ENCODE measurements at regions not wholly inside any gene's neighbourhood (a gene's known extent, or its start where the extent isn't known, plus 50 kb on each side); places are given as distances from the start of the nearest gene placed in this dataset.

- H3K9me3 Mint-ChIP-seq = peaks cover 11% of the 10 kb centered on the region
- no peaks in the 10 kb centered on the region for H3K27me3 Mint-ChIP-seq (ENCODE audit: low read depth, poor library complexity)
- DNase-seq = no peak
- peaks cover 5% of the 10 kb centered on the region for H3K36me3 Mint-ChIP-seq (ENCODE audit: low read depth)
- peak overlapping the region; percentile 2 for H3K27ac Mint-ChIP-seq
- H3K4me3 Mint-ChIP-seq = no peak overlapping the region
- H3K4me1 Mint-ChIP-seq = peaks cover 17% of the 10 kb centered on the region
- TF ChIP-seq CTCF (IDR thresholded peaks at IDR 0.05) = no peak
Observed at GRCh38 chr9:16221822-16222547, 648.5 kb downstream of the BNC2 start.

- peaks cover 11% of the 10 kb centered on the region for H3K9me3 Mint-ChIP-seq
- H3K27me3 Mint-ChIP-seq (ENCODE audit: low read depth, poor library complexity) = no peaks in the 10 kb centered on the region
- no peak overlapping the region for H3K27ac Mint-ChIP-seq
- H3K36me3 Mint-ChIP-seq (ENCODE audit: low read depth) = peaks cover 5% of the 10 kb centered on the region
- no peak for DNase-seq
- no peak overlapping the region for H3K4me3 Mint-ChIP-seq
- peaks cover 17% of the 10 kb centered on the region for H3K4me1 Mint-ChIP-seq
- TF ChIP-seq CTCF (IDR thresholded peaks at IDR 0.05) = no peak
Observed at GRCh38 chr9:16223074-16223871, 647.2 kb downstream of the BNC2 start.

GRCh38 chr9:16230731-16231130 is 639.7 kb downstream of the BNC2 start:
- TF ChIP-seq CTCF (IDR thresholded peaks at IDR 0.05) = no peak
- no peaks in the 10 kb centered on the region for H3K36me3 Mint-ChIP-seq (ENCODE audit: low read depth)
- no peak for DNase-seq
- no peak overlapping the region for H3K4me3 Mint-ChIP-seq
- peaks cover 9% of the 10 kb centered on the region for H3K4me1 Mint-ChIP-seq
- peaks cover 4% of the 10 kb centered on the region for H3K27me3 Mint-ChIP-seq (ENCODE audit: low read depth, poor library complexity)
- H3K27ac Mint-ChIP-seq = no peak overlapping the region
- H3K9me3 Mint-ChIP-seq = peaks cover 5% of the 10 kb centered on the region

GRCh38 chr9:16236311-16236710 is 634.2 kb downstream of the BNC2 start:
- Mint-ChIP-seq H3K36me3 (ENCODE audit: low read depth) (no peaks in the 10 kb centered on the region), H3K27ac (no peak overlapping the region), H3K4me1 (peaks cover 19% of the 10 kb centered on the region), H3K9me3 (no peaks in the 10 kb centered on the region), H3K27me3 (ENCODE audit: low read depth, poor library complexity) (peaks cover 4% of the 10 kb centered on the region), H3K4me3 (no peak overlapping the region)
- no peak for TF ChIP-seq CTCF (IDR thresholded peaks at IDR 0.05)
- DNase-seq = no peak

- Mint-ChIP-seq H3K27me3 (ENCODE audit: low read depth, poor library complexity) (peaks cover 4% of the 10 kb centered on the region), H3K9me3 (no peaks in the 10 kb centered on the region), H3K4me3 (no peak overlapping the region), H3K36me3 (ENCODE audit: low read depth) (no peaks in the 10 kb centered on the region), H3K4me1 (peaks cover 22% of the 10 kb centered on the region), H3K27ac (no peak overlapping the region)
- TF ChIP-seq CTCF (IDR thresholded peaks at IDR 0.05) = no peak
- DNase-seq = no peak
Observed at GRCh38 chr9:16236882-16237281, 633.6 kb downstream of the BNC2 start.

Data from nephron progenitor cell (in vitro differentiated cells).